SK-N-SH treated with all-trans-retinoic acid at 6 μM for 48 hours (cell line): ENCODE measurements at regions not wholly inside any gene's neighbourhood (a gene's known extent, or its start where the extent isn't known, plus 50 kb on each side); places are given as distances from the start of the nearest gene placed in this dataset.

Source experiments
- RARB ChIP-seq: fragments of 250-450 bp; sonication (Bioruptor Pico); IDR thresholded peaks from 2 replicates; pipeline ENCODE4 v1.8.0; 2021; ENCODE audit warnings: mild to moderate bottlenecking, moderate library complexity
- ZFP3 ChIP-seq: fragments of 250-450 bp; sonication (Bioruptor Pico); IDR thresholded peaks from 2 replicates; pipeline ENCODE4 v1.5.0; 2020; ENCODE audit warnings: mild to moderate bottlenecking, moderate library complexity
- ZFP30 ChIP-seq: fragments of 450-650 bp; formaldehyde crosslinking; IDR thresholded peaks from 2 replicates; pipeline ENCODE4 v1.5.0; 2022; ENCODE audit warnings: mild to moderate bottlenecking, moderate library complexity

GRCh38 chr10:36280890-36281499, 638.9 kb upstream of the FZD8 start:
- no peak for TF ChIP-seq ZFP30
- TF ChIP-seq ZFP3 (CRISPR knock-in tag): no peak
- TF ChIP-seq RARB (CRISPR knock-in tag): no peak
